NCI-H1930 (cell line): ENCODE measurements at regions not wholly inside any gene's neighbourhood (a gene's known extent, or its start where the extent isn't known, plus 50 kb on each side); places are given as distances from the start of the nearest gene placed in this dataset.
"Not testable (repeated sequence)": the region's sequence is repeated elsewhere in the genome, so short reads cannot be mapped to it uniquely, and the experiment has no call there.

ENCODE experiments used
- DNase-seq, 2 experiments: peaks; one replicate each; lab custom pipeline; 2025; lab: John Stamatoyannopoulos, UW

- no peak for DNase-seq
Measured at GRCh38 chr6:5898102-5898501, 108.6 kb downstream of the NRN1 start.

GRCh38 chr6:5896476-5897200 lies 110.1 kb downstream of the NRN1 start:
- no peak for DNase-seq

GRCh38 chr6:5894357-5894756 lies 112.4 kb downstream of the NRN1 start:
- DNase-seq, result no peak

- no peak for DNase-seq
Measured at GRCh38 chr6:5893295-5893694, 113.4 kb downstream of the NRN1 start.

- DNase-seq, result no peak
Measured at GRCh38 chr6:5892669-5893068, 114.1 kb downstream of the NRN1 start.

GRCh38 chr6:5878792-5879191 lies 127.9 kb downstream of the NRN1 start:
- no peak for DNase-seq

- no peak for DNase-seq
Measured at GRCh38 chr6:5876076-5876475, 130.6 kb downstream of the NRN1 start.

- not testable (repeated sequence) for DNase-seq
Measured at GRCh38 chr6:5873976-5874375, 132.7 kb downstream of the NRN1 start.

GRCh38 chr6:5871296-5871695 lies 135.4 kb downstream of the NRN1 start:
- DNase-seq, result no peak

GRCh38 chr6:5869676-5870075 lies 137.0 kb downstream of the NRN1 start:
- no peak for DNase-seq

GRCh38 chr6:5869261-5869660 lies 137.5 kb downstream of the NRN1 start:
- no peak for DNase-seq

GRCh38 chr6:5866547-5867051 lies 140.1 kb downstream of the NRN1 start:
- DNase-seq, result no peak

- DNase-seq, result no peak
Measured at GRCh38 chr6:5865506-5866031, 141.2 kb downstream of the NRN1 start.

GRCh38 chr6:5860849-5861248 lies 145.9 kb downstream of the NRN1 start:
- no peak for DNase-seq

- DNase-seq, result no peak
Measured at GRCh38 chr6:5855787-5856470, 150.8 kb downstream of the NRN1 start.

- DNase-seq, result no peak
Measured at GRCh38 chr6:5854899-5855298, 151.8 kb downstream of the NRN1 start.

- DNase-seq, result peak; percentile 16 to 68
Measured at GRCh38 chr6:5851261-5851757, 155.4 kb downstream of the NRN1 start.

GRCh38 chr6:5850848-5851255 lies 155.9 kb downstream of the NRN1 start:
- no peak for DNase-seq

- no peak for DNase-seq
Measured at GRCh38 chr6:5846889-5847288, 159.8 kb downstream of the NRN1 start.

- no peak for DNase-seq
Measured at GRCh38 chr6:5846335-5846734, 160.4 kb downstream of the NRN1 start.

- DNase-seq, result no peak
Measured at GRCh38 chr6:5843078-5843477, 163.6 kb downstream of the NRN1 start.

- no peak for DNase-seq
Measured at GRCh38 chr6:5840734-5841390, 165.9 kb downstream of the NRN1 start.
